Astrocyte of the spinal cord (primary cell): ENCODE measurements at regions not wholly inside any gene's neighbourhood (a gene's known extent, or its start where the extent isn't known, plus 50 kb on each side); places are given as distances from the start of the nearest gene placed in this dataset.

ENCODE experiments used
- DNase-seq: peaks from one replicate; pipeline ENCODE4 v3.0.0; 2011; ENCODE audit warnings: low read depth, low spot score
- H3K4me3 ChIP-seq: 2 replicates; pipeline ENCODE4 v1.5.1; 2011; ENCODE audit warnings: low read depth, mild to moderate bottlenecking, low read length, moderate library complexity
- in situ Hi-C: cut with HindIII; loops from 2 replicates; pipeline ENCODE4 v1.10.0; 2017; ENCODE audit warnings: low sequenced_read_pairs
- TF ChIP-seq, protein P1 (sequence below): IDR thresholded peaks from 2 replicates; pipeline ENCODE4 v1.5.1; 2012; ENCODE audit warnings: low read depth, mild to moderate bottlenecking, low read length, inconsistent platforms

DNA sequence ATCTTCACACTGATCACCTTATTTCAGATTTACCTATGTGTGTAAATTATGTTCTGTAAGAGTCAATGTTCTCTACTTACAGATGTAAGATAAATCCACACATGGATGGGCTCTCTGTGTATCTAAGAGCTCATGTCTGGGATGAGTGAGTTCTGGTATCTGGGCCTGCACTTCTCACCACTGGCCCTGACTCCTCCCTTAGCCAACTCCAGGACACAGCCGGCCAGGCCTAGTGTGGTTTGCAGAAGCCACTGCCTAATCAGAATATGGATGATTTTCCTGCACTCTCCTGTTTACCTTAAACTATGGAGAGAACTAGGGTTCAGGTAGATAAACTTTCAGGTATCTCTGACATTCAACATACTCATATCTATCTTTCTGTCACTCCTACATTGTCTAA, 1284.8 kb downstream of the TMEM121 start:
- DNase-seq: no peak
- in situ Hi-C loops: no loop called here
- TF ChIP-seq, protein P1, sequence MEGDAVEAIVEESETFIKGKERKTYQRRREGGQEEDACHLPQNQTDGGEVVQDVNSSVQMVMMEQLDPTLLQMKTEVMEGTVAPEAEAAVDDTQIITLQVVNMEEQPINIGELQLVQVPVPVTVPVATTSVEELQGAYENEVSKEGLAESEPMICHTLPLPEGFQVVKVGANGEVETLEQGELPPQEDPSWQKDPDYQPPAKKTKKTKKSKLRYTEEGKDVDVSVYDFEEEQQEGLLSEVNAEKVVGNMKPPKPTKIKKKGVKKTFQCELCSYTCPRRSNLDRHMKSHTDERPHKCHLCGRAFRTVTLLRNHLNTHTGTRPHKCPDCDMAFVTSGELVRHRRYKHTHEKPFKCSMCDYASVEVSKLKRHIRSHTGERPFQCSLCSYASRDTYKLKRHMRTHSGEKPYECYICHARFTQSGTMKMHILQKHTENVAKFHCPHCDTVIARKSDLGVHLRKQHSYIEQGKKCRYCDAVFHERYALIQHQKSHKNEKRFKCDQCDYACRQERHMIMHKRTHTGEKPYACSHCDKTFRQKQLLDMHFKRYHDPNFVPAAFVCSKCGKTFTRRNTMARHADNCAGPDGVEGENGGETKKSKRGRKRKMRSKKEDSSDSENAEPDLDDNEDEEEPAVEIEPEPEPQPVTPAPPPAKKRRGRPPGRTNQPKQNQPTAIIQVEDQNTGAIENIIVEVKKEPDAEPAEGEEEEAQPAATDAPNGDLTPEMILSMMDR: no peak
- no peak overlapping the region for H3K4me3 ChIP-seq

DNA sequence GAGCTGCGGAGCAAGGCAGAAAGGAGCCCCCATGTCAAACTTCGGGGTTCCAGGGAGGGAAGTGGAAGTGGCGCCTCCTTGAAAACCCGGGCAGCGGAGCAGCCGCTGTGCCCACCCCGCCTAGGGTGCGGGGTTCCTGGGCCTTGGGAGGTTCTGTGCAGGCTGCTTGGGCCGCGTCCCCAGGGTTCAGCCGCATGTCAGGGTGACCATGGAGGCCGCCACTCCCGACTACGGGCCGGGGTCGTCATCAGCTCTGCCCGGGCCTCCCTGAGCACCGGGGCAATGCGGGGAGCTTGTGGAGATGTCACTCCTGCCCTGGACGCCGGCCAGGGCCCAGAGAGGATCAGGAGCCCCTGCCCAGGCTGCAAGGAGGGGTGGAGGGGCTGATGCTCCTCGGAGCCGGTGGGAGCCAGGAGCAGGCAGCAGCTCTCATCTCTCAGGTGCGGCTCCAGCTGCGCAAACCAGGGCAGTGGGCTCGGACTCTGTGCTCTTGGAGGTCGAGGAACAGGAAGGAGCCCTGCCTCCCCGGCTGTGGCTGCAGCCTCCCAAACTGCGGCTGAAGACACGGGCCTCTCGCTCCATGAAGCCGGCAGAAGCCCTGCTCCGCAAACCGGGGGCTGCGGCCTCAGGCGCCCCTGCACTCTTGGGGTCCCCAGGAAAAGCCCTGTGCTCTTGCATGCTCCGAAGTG, 1286.5 kb downstream of the TMEM121 start:
- TF ChIP-seq, protein P1: no peak
- H3K4me3 ChIP-seq: no peak overlapping the region
- in situ Hi-C loops: no loop called here
- no peak for DNase-seq

DNA sequence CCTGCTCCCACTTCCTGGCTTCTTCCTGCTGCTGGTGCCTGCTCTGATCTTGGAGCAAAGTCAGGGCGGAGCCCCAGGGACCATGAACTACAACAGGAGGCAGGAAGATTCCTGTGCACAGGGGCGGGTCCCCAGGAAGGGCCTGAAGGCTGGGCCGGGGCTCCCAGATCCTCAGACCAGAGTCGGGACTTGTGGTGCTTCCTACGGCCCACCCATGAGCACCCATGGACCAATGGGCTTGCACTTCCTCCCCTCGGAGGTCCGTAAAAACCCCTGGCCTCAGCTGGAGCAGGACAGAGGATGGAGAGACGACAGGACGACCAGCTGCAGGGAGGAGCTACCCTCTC, 1287.1 kb downstream of the TMEM121 start:
- in situ Hi-C loops: no loop called here

DNA sequence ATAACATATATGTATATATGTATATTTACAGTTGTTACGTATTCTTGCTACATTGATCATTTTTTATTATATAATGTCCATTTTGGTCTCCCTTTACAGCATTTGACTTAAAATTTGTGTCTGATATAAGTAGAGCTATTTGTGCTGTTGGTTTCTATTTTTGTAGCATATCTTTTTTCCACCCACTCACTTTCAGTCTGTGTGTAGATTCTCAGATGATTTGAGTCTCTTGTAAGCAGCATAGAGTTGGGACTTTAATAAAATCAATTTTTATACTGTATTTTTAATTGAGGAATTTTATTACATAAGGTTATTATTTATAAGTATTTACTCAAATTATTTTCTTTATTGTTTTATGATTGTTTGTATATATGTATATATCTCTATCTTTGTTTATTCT, 1293.7 kb downstream of the TMEM121 start:
- no peak overlapping the region for H3K4me3 ChIP-seq
- in situ Hi-C loops: no loop called here
- DNase-seq: no peak
- TF ChIP-seq, protein P1: no peak

More for the DNA sequence above, 1287.1 kb downstream of the TMEM121 start:
- no peak for DNase-seq
- TF ChIP-seq, protein P1: no peak
- H3K4me3 ChIP-seq: no peak overlapping the region

DNA sequence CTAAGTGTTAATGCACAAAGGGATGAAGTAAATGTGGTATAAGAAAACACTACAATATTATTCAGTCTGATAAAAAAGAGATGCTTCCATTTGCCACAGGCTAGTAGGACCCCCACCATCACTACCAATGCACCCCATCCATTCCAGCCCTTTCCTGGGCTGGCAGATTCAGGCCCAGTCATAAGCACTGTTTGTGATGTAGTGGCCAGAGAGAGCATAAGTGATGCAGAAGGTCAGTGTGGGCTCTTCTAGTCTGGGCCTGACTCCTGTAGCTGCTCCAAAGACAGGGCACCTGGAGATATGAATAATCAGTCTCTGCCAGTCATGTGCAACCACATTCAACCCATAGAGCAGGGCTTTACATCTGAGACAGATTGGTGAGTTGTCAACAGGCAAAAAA, 1294.7 kb downstream of the TMEM121 start:
- in situ Hi-C loops: no loop called here
- TF ChIP-seq, protein P1: no peak
- DNase-seq: no peak
- H3K4me3 ChIP-seq: no peak overlapping the region

DNA sequence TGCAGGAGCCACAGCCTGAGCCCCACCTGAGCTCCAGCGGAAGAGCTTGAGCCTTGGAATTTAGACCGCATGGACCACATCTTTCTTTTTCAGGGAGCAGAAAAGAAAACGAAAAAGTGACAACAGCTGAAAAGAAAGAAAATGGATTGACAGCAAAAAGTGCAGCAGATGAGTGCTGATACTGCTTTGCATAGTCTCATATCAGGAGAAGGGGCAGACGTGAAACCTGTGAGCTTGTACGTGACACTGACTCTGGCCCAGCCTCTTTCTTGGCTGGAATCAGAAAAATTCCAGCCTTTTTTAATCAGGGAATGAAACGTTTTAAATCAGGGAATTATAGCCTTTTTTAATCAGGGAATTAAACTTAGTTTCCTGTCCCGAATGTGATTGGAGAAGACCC, 1296.5 kb downstream of the TMEM121 start:
- no peak for DNase-seq
- TF ChIP-seq, protein P1: no peak
- in situ Hi-C loops: no loop called here
- H3K4me3 ChIP-seq: no peak overlapping the region

DNA sequence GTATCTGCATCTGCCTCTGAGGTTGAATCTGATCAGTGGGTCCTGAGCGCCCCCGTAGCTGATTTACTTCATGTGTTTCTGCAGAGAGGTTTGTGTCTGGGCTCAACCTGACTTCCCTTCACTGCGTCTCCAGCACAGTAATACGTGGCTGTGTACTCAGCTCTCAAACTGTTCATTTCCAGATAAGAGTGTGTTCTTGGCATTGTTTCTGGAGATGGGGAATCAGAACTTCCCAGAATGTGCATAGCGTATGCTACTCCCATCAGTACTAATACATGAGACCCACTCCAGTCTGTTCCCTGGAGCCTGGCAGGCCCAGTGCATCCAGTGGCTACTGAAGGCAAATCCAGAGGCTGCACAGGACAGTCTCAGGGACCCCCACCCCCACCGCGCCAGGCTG, 1297.2 kb downstream of the TMEM121 start:
- in situ Hi-C loops: no loop called here
- TF ChIP-seq, protein P1: no peak
- no peak for DNase-seq

More for the DNA sequence above, 1297.2 kb downstream of the TMEM121 start:
- H3K4me3 ChIP-seq: no peak overlapping the region
